Glutamatergic neuron (in vitro differentiated cells): ENCODE measurements at regions not wholly inside any gene's neighbourhood (a gene's known extent, or its start where the extent isn't known, plus 50 kb on each side); places are given as distances from the start of the nearest gene placed in this dataset.

Source experiments
- DNase-seq: peaks from one replicate; pipeline ENCODE4 v3.0.0; 2022
- H3K27ac Mint-ChIP-seq: one replicate; pipeline ENCODE4 v1.8.0; 2020; ENCODE audit warnings: mild to moderate bottlenecking, mixed read lengths, inconsistent platforms; ENCODE audit not compliant: unreplicated experiment
- H3K27me3 Mint-ChIP-seq: one replicate; pipeline ENCODE4 v1.8.0; 2020; ENCODE audit warnings: mild to moderate bottlenecking, moderate library complexity, mixed read lengths, inconsistent platforms; ENCODE audit not compliant: unreplicated experiment
- H3K36me3 Mint-ChIP-seq: one replicate; pipeline ENCODE4 v1.8.0; 2020; ENCODE audit warnings: mild to moderate bottlenecking, mixed read lengths, inconsistent platforms; ENCODE audit not compliant: unreplicated experiment
- H3K4me1 Mint-ChIP-seq: one replicate; pipeline ENCODE4 v1.8.0; 2020; ENCODE audit warnings: mild to moderate bottlenecking, low read depth, mixed read lengths, inconsistent platforms; ENCODE audit not compliant: unreplicated experiment
- H3K4me3 Mint-ChIP-seq: one replicate; pipeline ENCODE4 v1.8.0; 2020; ENCODE audit warnings: mild to moderate bottlenecking, mixed read lengths, inconsistent platforms; ENCODE audit not compliant: unreplicated experiment
- H3K9me3 Mint-ChIP-seq: one replicate; pipeline ENCODE4 v1.8.0; 2020; ENCODE audit warnings: mild to moderate bottlenecking, moderate library complexity, mixed read lengths, inconsistent platforms; ENCODE audit not compliant: unreplicated experiment
- CTCF ChIP-seq: fragments of 200-600 bp; sonication (generic); IDR thresholded peaks from one replicate; pipeline ENCODE4 v1.5.0; 2021; ENCODE audit not compliant: partially characterized antibody, unreplicated experiment

GRCh38 chr21:26281506-26281905, 110.9 kb upstream of the APP start:
- no peak for DNase-seq
- H3K9me3 Mint-ChIP-seq, result peaks cover 16% of the 10 kb centered on the region
- peaks cover 10% of the 10 kb centered on the region for H3K27me3 Mint-ChIP-seq
- peak overlapping the region; percentile 83 for H3K4me3 Mint-ChIP-seq
- peak overlapping the region; percentile 96 for H3K27ac Mint-ChIP-seq
- no peak for TF ChIP-seq CTCF
- H3K36me3 Mint-ChIP-seq, result no peaks in the 10 kb centered on the region
- peaks cover 50% of the 10 kb centered on the region for H3K4me1 Mint-ChIP-seq

GRCh38 chr21:26280775-26281174, 110.2 kb upstream of the APP start:
- Mint-ChIP-seq H3K9me3 (peaks cover 16% of the 10 kb centered on the region), H3K4me3 (peak overlapping the region; percentile 83), H3K27me3 (peaks cover 10% of the 10 kb centered on the region), H3K27ac (peak overlapping the region; percentile 96), H3K36me3 (peaks cover 3% of the 10 kb centered on the region), H3K4me1 (peaks cover 50% of the 10 kb centered on the region)
- peak; percentile 74 for DNase-seq
- no peak for TF ChIP-seq CTCF

GRCh38 chr21:26280148-26280547, 109.6 kb upstream of the APP start:
- DNase-seq, result no peak
- Mint-ChIP-seq H3K27ac (peak overlapping the region; percentile 96), H3K4me1 (peaks cover 50% of the 10 kb centered on the region), H3K27me3 (peaks cover 10% of the 10 kb centered on the region), H3K36me3 (peaks cover 9% of the 10 kb centered on the region), H3K4me3 (peak overlapping the region; percentile 83), H3K9me3 (peaks cover 16% of the 10 kb centered on the region)
- no peak for TF ChIP-seq CTCF

- Mint-ChIP-seq H3K27ac (no peak overlapping the region), H3K9me3 (peaks cover 12% of the 10 kb centered on the region), H3K36me3 (peaks cover 34% of the 10 kb centered on the region), H3K4me3 (no peak overlapping the region), H3K4me1 (peaks cover 24% of the 10 kb centered on the region), H3K27me3 (peaks cover 11% of the 10 kb centered on the region)
- DNase-seq, result no peak
- no peak for TF ChIP-seq CTCF
Observed at GRCh38 chr21:26275801-26276200, 105.2 kb upstream of the APP start.

- peaks cover 7% of the 10 kb centered on the region for H3K9me3 Mint-ChIP-seq
- TF ChIP-seq CTCF, result no peak
- no peak overlapping the region for H3K4me3 Mint-ChIP-seq
- no peak overlapping the region for H3K27ac Mint-ChIP-seq
- peaks cover 37% of the 10 kb centered on the region for H3K36me3 Mint-ChIP-seq
- peaks cover 9% of the 10 kb centered on the region for H3K4me1 Mint-ChIP-seq
- no peak for DNase-seq
- H3K27me3 Mint-ChIP-seq, result peaks cover 2% of the 10 kb centered on the region
Observed at GRCh38 chr21:26273686-26274313, 103.2 kb upstream of the APP start.
